ENCODE measurements at regions not wholly inside any gene's neighbourhood (a gene's known extent, or its start where the extent isn't known, plus 50 kb on each side); places are given as distances from the start of the nearest gene placed in this dataset.

GRCh38 chr12:58615576-58615975, 304.7 kb downstream of the LRIG3 start:
- Histone ChIP-seq H3K36me3 (no peaks in the 10 kb centered on the region), H3K9me3 (no peaks in the 10 kb centered on the region), H3K27me3 (no peaks in the 10 kb centered on the region), H3K4me3 (no peak overlapping the region), H3K27ac (no peak overlapping the region), H3K4me1 (no peaks in the 10 kb centered on the region)
- no peak for ATAC-seq
- no peak for DNase-seq
- TF ChIP-seq POLR2A (IDR thresholded peaks at IDR 0.05) (no peak), CTCF (IDR thresholded peaks at IDR 0.05) (no peak)
- intact Hi-C loops (cut with DNase I): no loop called here

DNA sequence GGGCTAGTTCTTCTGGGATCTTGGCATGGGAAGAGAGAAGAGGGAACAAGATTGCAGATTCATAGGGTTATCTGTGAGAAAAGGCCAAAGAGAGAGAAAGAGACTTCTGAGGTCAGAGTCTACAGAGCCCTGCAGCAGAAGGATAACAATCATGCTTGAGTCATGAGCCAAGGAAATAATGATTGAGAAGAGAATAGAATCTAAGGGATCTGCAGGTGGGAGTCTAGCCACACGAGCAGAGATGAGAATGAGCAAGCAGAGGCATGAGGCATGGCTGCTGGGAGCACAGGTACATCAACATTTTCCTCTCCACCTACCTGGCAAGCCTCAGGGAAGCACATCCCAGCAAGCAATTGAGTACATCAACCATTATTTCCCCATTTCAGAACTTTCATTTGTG, 303.7 kb downstream of the LRIG3 start:
- TF ChIP-seq CTCF (IDR thresholded peaks at IDR 0.05): no peak
- WGBS, 4 donors: 19 to 36% (median 26%) methylated on average over 1 of the region's 1 CpG
- DNase-seq: no peak

DNA sequence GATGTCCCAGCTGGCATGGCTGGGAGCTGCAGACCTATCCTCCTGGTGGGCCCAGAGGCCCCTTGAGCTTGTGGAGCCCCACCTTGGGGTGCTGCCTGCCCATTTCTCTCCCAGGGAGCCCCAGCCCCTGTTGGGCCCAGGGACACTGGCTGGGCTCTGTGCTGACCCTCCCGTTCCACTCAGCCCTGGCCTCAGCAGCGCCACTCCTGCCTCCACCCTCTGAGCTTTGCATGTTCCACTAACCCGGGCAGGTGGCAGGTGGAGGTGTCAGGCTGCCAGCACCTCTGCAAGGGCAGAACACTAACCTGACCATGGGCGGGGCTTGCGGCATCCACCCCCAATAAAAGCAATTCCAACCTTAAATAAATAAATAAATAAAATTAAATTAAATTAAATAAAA, 299.2 kb downstream of the LRIG3 start:
- 83 to 96% (median 91%) methylated on average over 5 of the region's 5 CpGs for WGBS, 4 donors
- TF ChIP-seq POLR2A (IDR thresholded peaks at IDR 0.05): no peak
- no peak for TF ChIP-seq CTCF (IDR thresholded peaks at IDR 0.05)

More for the DNA sequence above, 303.7 kb downstream of the LRIG3 start:
- H3K4me3 ChIP-seq: no peak overlapping the region
- no peak for ATAC-seq
- intact Hi-C loops (cut with DNase I): no loop called here
- no peak overlapping the region for H3K27ac ChIP-seq
- no peaks in the 10 kb centered on the region for H3K36me3 ChIP-seq
- H3K4me1 ChIP-seq: no peaks in the 10 kb centered on the region
- H3K9me3 ChIP-seq: no peaks in the 10 kb centered on the region
- no peaks in the 10 kb centered on the region for H3K27me3 ChIP-seq

GRCh38 chr12:58629376-58629775, 290.9 kb downstream of the LRIG3 start:
- 78 to 95% (median 91%) methylated on average over 1 of the region's 1 CpG for WGBS, 4 donors
- Histone ChIP-seq H3K4me3 (no peak overlapping the region), H3K36me3 (no peaks in the 10 kb centered on the region), H3K4me1 (no peaks in the 10 kb centered on the region), H3K27ac (no peak overlapping the region), H3K27me3 (no peaks in the 10 kb centered on the region), H3K9me3 (peaks cover 0 to 24% (median 10%) of the 10 kb centered on the region in 12 donors)
- intact Hi-C loops (cut with DNase I): no loop called here
- no peak for ATAC-seq
- no peak for TF ChIP-seq POLR2A (IDR thresholded peaks at IDR 0.05)
- no peak for TF ChIP-seq CTCF (IDR thresholded peaks at IDR 0.05)
- DNase-seq: no peak

More for the DNA sequence above, 299.2 kb downstream of the LRIG3 start:
- no peak overlapping the region for H3K27ac ChIP-seq
- no peak overlapping the region for H3K4me3 ChIP-seq
- DNase-seq: no peak
- no peaks in the 10 kb centered on the region for H3K4me1 ChIP-seq
- no peaks in the 10 kb centered on the region for H3K27me3 ChIP-seq
- no peak for ATAC-seq
- H3K36me3 ChIP-seq: no peaks in the 10 kb centered on the region
- peaks cover 0 to 8% (median 0%) of the 10 kb centered on the region in 12 donors for H3K9me3 ChIP-seq
- intact Hi-C loops (cut with DNase I): no loop called here
